WERI-Rb-1 (cell line): ENCODE measurements at regions not wholly inside any gene's neighbourhood (a gene's known extent, or its start where the extent isn't known, plus 50 kb on each side); places are given as distances from the start of the nearest gene placed in this dataset.

Source experiments
- DNase-seq: peaks from one replicate; pipeline ENCODE4 v3.0.0-alpha.2; 2020
- H3K27ac ChIP-seq: fragments of 250-450 bp; sonication (Bioruptor Pico); 2 replicates; pipeline ENCODE4 v1.5.1; 2020; ENCODE audit warnings: mild to moderate bottlenecking, moderate library complexity
- H3K27me3 ChIP-seq: fragments of 250-450 bp; sonication (Bioruptor Pico); 2 replicates; pipeline ENCODE4 v1.5.1; 2021; ENCODE audit warnings: mild to moderate bottlenecking, low read depth, moderate library complexity; ENCODE audit not compliant: insufficient read depth, severe bottlenecking
- H3K36me3 ChIP-seq: fragments of 250-450 bp; sonication (Bioruptor Pico); 2 replicates; pipeline ENCODE4 v1.5.1; 2020; ENCODE audit warnings: mild to moderate bottlenecking, moderate library complexity
- H3K4me3 ChIP-seq: 2 replicates; pipeline ENCODE4 v1.5.1; 2011; ENCODE audit warnings: low read depth, mild to moderate bottlenecking, control low read depth, low read length
- H3K9me3 ChIP-seq: fragments of 250-450 bp; sonication (Bioruptor Pico); 2 replicates; pipeline ENCODE4 v1.5.1; 2021; ENCODE audit warnings: mild to moderate bottlenecking, moderate library complexity; ENCODE audit not compliant: severe bottlenecking
- CTCF ChIP-seq: IDR thresholded peaks from 2 replicates; pipeline ENCODE4 v1.5.1; 2011; ENCODE audit warnings: low read depth, mild to moderate bottlenecking, control low read depth, inconsistent platforms, low read length

- no peak for DNase-seq
- no peak for TF ChIP-seq CTCF
- H3K27me3 ChIP-seq: peaks cover 100% of the 10 kb centered on the region
- no peak overlapping the region for H3K27ac ChIP-seq
- H3K36me3 ChIP-seq: no peaks in the 10 kb centered on the region
- H3K4me3 ChIP-seq: no peak overlapping the region
- peaks cover 4% of the 10 kb centered on the region for H3K9me3 ChIP-seq
These were observed 290.2 kb upstream of the IRX1 start for GRCh38 chr5:3305432-3305831.

GRCh38 chr5:3304346-3304745 lies 291.3 kb upstream of the IRX1 start:
- DNase-seq: no peak
- Histone ChIP-seq H3K27ac (no peak overlapping the region), H3K36me3 (no peaks in the 10 kb centered on the region)

GRCh38 chr5:3303777-3304176 lies 291.9 kb upstream of the IRX1 start:
- H3K36me3 ChIP-seq: no peaks in the 10 kb centered on the region
- no peak overlapping the region for H3K4me3 ChIP-seq
- peaks cover 97% of the 10 kb centered on the region for H3K27me3 ChIP-seq
- TF ChIP-seq CTCF: no peak
- DNase-seq: no peak
- H3K27ac ChIP-seq: no peak overlapping the region
- peaks cover 6% of the 10 kb centered on the region for H3K9me3 ChIP-seq

More at GRCh38 chr5:3304346-3304745, 291.3 kb upstream of the IRX1 start:
- Histone ChIP-seq H3K9me3 (peaks cover 4% of the 10 kb centered on the region), H3K4me3 (no peak overlapping the region), H3K27me3 (peaks cover 97% of the 10 kb centered on the region)
- TF ChIP-seq CTCF: no peak

GRCh38 chr5:3302228-3302627 lies 293.4 kb upstream of the IRX1 start:
- Histone ChIP-seq H3K4me3 (no peak overlapping the region), H3K27me3 (peaks cover 97% of the 10 kb centered on the region), H3K9me3 (peaks cover 2% of the 10 kb centered on the region), H3K27ac (no peak overlapping the region), H3K36me3 (no peaks in the 10 kb centered on the region)
- no peak for DNase-seq
- TF ChIP-seq CTCF: no peak

- H3K27me3 ChIP-seq: peaks cover 97% of the 10 kb centered on the region
- H3K4me3 ChIP-seq: no peak overlapping the region
- H3K27ac ChIP-seq: no peak overlapping the region
- no peak for DNase-seq
- H3K9me3 ChIP-seq: peaks cover 2% of the 10 kb centered on the region
- TF ChIP-seq CTCF: no peak
- no peaks in the 10 kb centered on the region for H3K36me3 ChIP-seq
These were observed 294.3 kb upstream of the IRX1 start for GRCh38 chr5:3301306-3301705.

- H3K36me3 ChIP-seq: no peaks in the 10 kb centered on the region
- no peak overlapping the region for H3K27ac ChIP-seq
- H3K27me3 ChIP-seq: peaks cover 97% of the 10 kb centered on the region
- H3K4me3 ChIP-seq: no peak overlapping the region
- DNase-seq: no peak
- TF ChIP-seq CTCF: no peak
- H3K9me3 ChIP-seq: peaks cover 5% of the 10 kb centered on the region
These were observed 294.9 kb upstream of the IRX1 start for GRCh38 chr5:3300726-3301125.
